ENCODE measurements at regions not wholly inside any gene's neighbourhood (a gene's known extent, or its start where the extent isn't known, plus 50 kb on each side); places are given as distances from the start of the nearest gene placed in this dataset.

DNA sequence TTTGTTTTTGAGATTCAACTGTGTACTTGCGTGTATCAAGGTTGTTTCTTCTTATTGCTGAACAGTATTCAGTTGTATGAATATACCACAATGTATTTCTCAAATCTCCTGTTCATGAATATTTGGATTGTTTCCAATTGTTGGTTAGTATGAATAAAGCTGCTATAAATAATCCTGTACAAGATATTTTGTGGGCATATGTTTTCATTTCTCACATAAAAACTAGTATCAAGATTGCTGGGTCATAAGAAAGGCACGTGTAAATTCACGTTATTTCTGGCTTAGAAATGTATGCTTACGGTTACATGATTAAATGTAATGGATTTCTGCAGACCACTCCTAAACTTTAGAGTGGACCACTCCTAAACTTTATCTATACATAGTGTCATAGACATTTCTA lies 96.6 kb downstream of the BTBD3 start:
- WGBS, 2 donors = 92 to 94% methylated on average over 4 of the region's 4 CpGs
- no peaks in the 10 kb centered on the region for H3K27me3 ChIP-seq

DNA sequence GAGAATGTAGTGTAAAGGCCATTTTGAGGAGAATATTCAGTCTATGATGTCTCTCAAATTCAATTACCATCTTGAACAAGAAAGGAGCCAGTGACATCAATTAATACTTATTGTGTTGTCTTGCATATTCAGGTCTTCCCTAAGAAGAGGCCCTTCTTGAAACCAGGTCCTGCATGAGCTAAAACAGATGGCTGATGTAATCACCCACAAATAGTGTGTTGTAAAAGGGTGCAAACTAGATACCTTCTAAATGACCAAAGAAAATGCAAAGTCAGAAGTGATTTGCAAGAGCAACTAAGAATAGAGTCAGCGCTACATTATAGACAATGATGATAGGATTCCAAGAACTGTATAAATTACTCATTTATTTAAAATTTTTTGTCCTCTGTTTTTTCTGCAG lies 97.0 kb downstream of the BTBD3 start:
- Histone ChIP-seq H3K9me3 (no peaks in the 10 kb centered on the region), H3K27me3 (no peaks in the 10 kb centered on the region), H3K4me3 (replicated peaks in 1 of 3) (no peak overlapping the region), H3K4me1 (no peaks in the 10 kb centered on the region), H3K36me3 (no peaks in the 10 kb centered on the region), H3K27ac (no peak overlapping the region)
- DNase-seq = no peak
- WGBS, 2 donors = 94 to 96% methylated on average over 1 of the region's 1 CpG
- no peak for TF ChIP-seq POLR2A (IDR thresholded peaks at IDR 0.05)
- TF ChIP-seq, protein P1, sequence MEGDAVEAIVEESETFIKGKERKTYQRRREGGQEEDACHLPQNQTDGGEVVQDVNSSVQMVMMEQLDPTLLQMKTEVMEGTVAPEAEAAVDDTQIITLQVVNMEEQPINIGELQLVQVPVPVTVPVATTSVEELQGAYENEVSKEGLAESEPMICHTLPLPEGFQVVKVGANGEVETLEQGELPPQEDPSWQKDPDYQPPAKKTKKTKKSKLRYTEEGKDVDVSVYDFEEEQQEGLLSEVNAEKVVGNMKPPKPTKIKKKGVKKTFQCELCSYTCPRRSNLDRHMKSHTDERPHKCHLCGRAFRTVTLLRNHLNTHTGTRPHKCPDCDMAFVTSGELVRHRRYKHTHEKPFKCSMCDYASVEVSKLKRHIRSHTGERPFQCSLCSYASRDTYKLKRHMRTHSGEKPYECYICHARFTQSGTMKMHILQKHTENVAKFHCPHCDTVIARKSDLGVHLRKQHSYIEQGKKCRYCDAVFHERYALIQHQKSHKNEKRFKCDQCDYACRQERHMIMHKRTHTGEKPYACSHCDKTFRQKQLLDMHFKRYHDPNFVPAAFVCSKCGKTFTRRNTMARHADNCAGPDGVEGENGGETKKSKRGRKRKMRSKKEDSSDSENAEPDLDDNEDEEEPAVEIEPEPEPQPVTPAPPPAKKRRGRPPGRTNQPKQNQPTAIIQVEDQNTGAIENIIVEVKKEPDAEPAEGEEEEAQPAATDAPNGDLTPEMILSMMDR (IDR thresholded peaks at IDR 0.05) = no peak
- intact Hi-C loops (cut with DNase I) = no loop called here

More for the DNA sequence above, 96.6 kb downstream of the BTBD3 start:
- no peaks in the 10 kb centered on the region for H3K4me1 ChIP-seq
- H3K9me3 ChIP-seq = no peaks in the 10 kb centered on the region
- H3K27ac ChIP-seq = no peak overlapping the region
- intact Hi-C loops (cut with DNase I) = no loop called here
- no peak overlapping the region for H3K4me3 ChIP-seq (replicated peaks in 1 of 3)
- no peak for DNase-seq
- no peaks in the 10 kb centered on the region for H3K36me3 ChIP-seq
- TF ChIP-seq POLR2A (IDR thresholded peaks at IDR 0.05) = no peak
- TF ChIP-seq, protein P1 (IDR thresholded peaks at IDR 0.05) = no peak

DNA sequence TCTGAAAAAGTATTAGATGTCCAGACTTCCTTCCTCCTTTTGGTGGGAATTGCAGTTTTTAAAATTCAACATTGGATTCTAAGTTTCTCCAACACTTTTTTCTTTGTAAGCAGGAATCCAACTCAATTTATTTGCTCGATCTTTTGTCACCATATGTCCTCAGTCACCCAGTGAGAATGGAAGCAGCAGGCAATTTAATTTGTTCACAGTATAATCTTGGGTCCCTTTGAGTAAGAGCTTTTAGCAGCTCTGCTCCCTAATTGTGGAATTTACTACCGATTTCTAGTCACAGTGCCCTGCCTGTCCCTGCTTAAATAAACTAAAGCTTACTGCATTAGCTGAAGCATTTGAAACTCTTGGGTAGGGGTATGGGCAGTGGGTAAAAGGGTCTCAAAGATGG lies 98.6 kb downstream of the BTBD3 start:
- Histone ChIP-seq H3K27me3 (no peaks in the 10 kb centered on the region), H3K4me1 (no peaks in the 10 kb centered on the region), H3K4me3 (replicated peaks in 1 of 3) (no peak overlapping the region), H3K36me3 (no peaks in the 10 kb centered on the region), H3K9me3 (no peaks in the 10 kb centered on the region), H3K27ac (no peak overlapping the region)
- intact Hi-C loops (cut with DNase I) = no loop called here
- WGBS, 2 donors = 27 to 47% methylated on average over 2 of the region's 2 CpGs
- TF ChIP-seq, protein P1 (IDR thresholded peaks at IDR 0.05) = no peak
- no peak for TF ChIP-seq POLR2A (IDR thresholded peaks at IDR 0.05)
- DNase-seq = no peak

DNA sequence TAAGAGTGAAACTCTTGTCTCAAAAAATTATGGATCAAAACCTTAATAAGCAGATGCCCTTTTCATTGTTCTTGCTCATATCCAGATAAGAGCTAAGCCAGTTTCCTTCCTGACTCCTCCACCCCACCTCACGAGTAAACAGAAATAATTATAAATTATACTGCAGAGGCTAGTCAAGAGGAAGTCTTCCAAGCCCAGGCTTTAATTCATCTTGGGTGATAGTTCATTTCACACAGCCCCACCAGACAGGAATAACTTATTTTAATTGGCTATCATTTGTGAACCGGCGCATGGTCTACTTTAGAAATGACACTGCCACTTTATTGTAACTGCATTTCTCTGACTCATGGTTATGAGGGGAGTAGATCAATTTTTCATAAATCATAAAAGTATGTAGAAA lies 102.0 kb downstream of the BTBD3 start:
- TF ChIP-seq POLR2A (IDR thresholded peaks at IDR 0.05) = no peak
- TF ChIP-seq, protein P1 (IDR thresholded peaks at IDR 0.05) = no peak
- WGBS, 2 donors = 77 to 78% methylated on average over 3 of the region's 3 CpGs
- H3K36me3 ChIP-seq = no peaks in the 10 kb centered on the region
- H3K4me1 ChIP-seq = no peaks in the 10 kb centered on the region
- H3K4me3 ChIP-seq (replicated peaks in 1 of 3) = no peak overlapping the region
- intact Hi-C loops (cut with DNase I) = no loop called here
- DNase-seq = no peak
- H3K27me3 ChIP-seq = no peaks in the 10 kb centered on the region
- H3K27ac ChIP-seq = no peak overlapping the region
- no peaks in the 10 kb centered on the region for H3K9me3 ChIP-seq

DNA sequence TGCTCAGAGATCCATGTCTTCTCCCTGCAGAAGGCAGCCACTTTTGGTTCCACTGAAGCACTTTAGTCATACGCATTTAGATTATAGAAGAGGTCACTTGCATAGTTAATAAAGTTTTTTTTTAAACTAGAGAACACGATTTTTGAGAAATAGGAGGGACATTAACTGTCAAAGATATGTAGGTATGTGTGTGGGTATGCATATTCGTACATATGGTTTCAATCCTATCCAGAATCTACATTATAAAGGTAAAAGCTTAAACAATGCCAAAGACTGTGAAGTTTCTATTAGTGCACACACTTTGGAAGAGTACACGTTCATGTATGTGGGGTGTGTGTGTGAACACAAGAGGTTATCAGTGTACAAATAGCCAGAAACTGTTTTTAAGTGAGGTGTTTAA lies 103.2 kb downstream of the BTBD3 start:
- DNase-seq = no peak
- no peak for TF ChIP-seq POLR2A (IDR thresholded peaks at IDR 0.05)
- TF ChIP-seq, protein P1 (IDR thresholded peaks at IDR 0.05) = no peak
- Histone ChIP-seq H3K27ac (no peak overlapping the region), H3K4me1 (no peaks in the 10 kb centered on the region), H3K4me3 (replicated peaks in 1 of 3) (no peak overlapping the region), H3K9me3 (no peaks in the 10 kb centered on the region), H3K36me3 (no peaks in the 10 kb centered on the region), H3K27me3 (no peaks in the 10 kb centered on the region)
- 82 to 87% methylated on average over 4 of the region's 4 CpGs for WGBS, 2 donors
- intact Hi-C loops (cut with DNase I) = no loop called here
